PC-3 (cell line): ENCODE measurements at regions not wholly inside any gene's neighbourhood (a gene's known extent, or its start where the extent isn't known, plus 50 kb on each side); places are given as distances from the start of the nearest gene placed in this dataset.

Source experiments
- ATAC-seq: fragments of 200-7000 bp; cut with Tn5 transposase; 2 replicates; pipeline ENCODE4 v1.9.1; 2020; ENCODE audit warnings: mild to moderate bottlenecking, moderate library complexity
- BruUV-seq: library from RNA; stranded (reverse); fragments of 400-500 nt; replicated peaks from 2 replicates; lab custom pipeline; 2021; lab: Mats Ljungman, UMichigan
- CTCF ChIA-PET: fragments of 300-600 bp; sonication (Branson Sonifier 250); formaldehyde crosslinking; loops from one replicate; lab custom pipeline; 2022; ENCODE audit warnings: antibody characterized with exemption; lab: Charles Lee
- POLR2A ChIA-PET: fragments of 300-600 bp; sonication (Branson Sonifier 250); formaldehyde crosslinking; loops from one replicate; lab custom pipeline; 2022; ENCODE audit warnings: antibody characterized with exemption; ENCODE audit not compliant: unreplicated experiment; lab: Charles Lee
- DNase-seq: peaks from one replicate; pipeline ENCODE4 v3.0.0-alpha.2; 2015
- H2AFZ ChIP-seq: fragments of 300-600 bp; sonication (generic); 2 replicates; pipeline ENCODE4 v1.6.0; 2016; ENCODE audit warnings: antibody characterized with exemption, low read length
- H3F3A ChIP-seq: fragments of 300-600 bp; sonication (generic); one replicate; pipeline ENCODE4 v1.6.0; 2017; ENCODE audit warnings: antibody characterized with exemption, low read length, control low read depth, mild to moderate bottlenecking; ENCODE audit not compliant: unreplicated experiment
- H3K27ac ChIP-seq: fragments of 300-600 bp; sonication (generic); 2 replicates; pipeline ENCODE4 v1.5.1; 2016; ENCODE audit warnings: mild to moderate bottlenecking, low read length
- H3K27me3 ChIP-seq: fragments of 300-600 bp; sonication (generic); 2 replicates; pipeline ENCODE4 v1.6.1; 2016; ENCODE audit warnings: low read length, mixed read lengths
- H3K36me3 ChIP-seq: fragments of 300-600 bp; sonication (generic); 2 replicates; pipeline ENCODE4 v1.6.1; 2016; ENCODE audit warnings: low read depth, mixed run types, low read length, mixed read lengths
- H3K4me1 ChIP-seq: fragments of 300-600 bp; sonication (generic); 2 replicates; pipeline ENCODE4 v1.5.1; 2016; ENCODE audit warnings: low read length; ENCODE audit not compliant: insufficient read depth
- H3K4me2 ChIP-seq: fragments of 300-600 bp; sonication (generic); 2 replicates; pipeline ENCODE4 v1.6.0; 2016; ENCODE audit warnings: low read length
- H3K4me3 ChIP-seq: fragments of 300-600 bp; sonication (generic); 2 replicates; pipeline ENCODE4 v1.5.1; 2016; ENCODE audit warnings: mild to moderate bottlenecking, low read length, mixed read lengths
- H3K79me2 ChIP-seq: fragments of 300-600 bp; sonication (generic); 2 replicates; pipeline ENCODE4 v1.6.1; 2017; ENCODE audit warnings: low read length, mixed read lengths
- H3K9ac ChIP-seq: fragments of 300-600 bp; sonication (generic); 2 replicates; pipeline ENCODE4 v1.6.0; 2016; ENCODE audit warnings: mild to moderate bottlenecking, low read length
- H3K9me2 ChIP-seq: fragments of 300-600 bp; sonication (generic); replicated peaks from 2 replicates; pipeline ENCODE4 v1.6.1; 2016; ENCODE audit warnings: mixed run types, low read length, mixed read lengths
- H3K9me3 ChIP-seq: fragments of 300-600 bp; sonication (generic); 2 replicates; pipeline ENCODE4 v1.6.1; 2016; ENCODE audit warnings: low read length, mixed read lengths
- H4K20me1 ChIP-seq: fragments of 300-600 bp; sonication (generic); 2 replicates; pipeline ENCODE4 v1.6.1; 2016; ENCODE audit warnings: low read length, mixed read lengths
- CTCF ChIP-seq: fragments of 300-600 bp; sonication (generic); conservative IDR thresholded peaks from 2 replicates; pipeline ENCODE4 v1.5.1; 2017; ENCODE audit warnings: antibody characterized with exemption, low read depth, mild to moderate bottlenecking, low read length
- EZH2 ChIP-seq: fragments of 300-600 bp; sonication (generic); IDR thresholded peaks from one replicate; pipeline ENCODE4 v1.6.1; 2017; ENCODE audit warnings: antibody characterized with exemption, mild to moderate bottlenecking, low read length; ENCODE audit not compliant: unreplicated experiment
- EZH2phosphoT487 ChIP-seq: fragments of 300-600 bp; sonication (generic); IDR thresholded peaks from 2 replicates; pipeline ENCODE4 v1.6.1; 2018; ENCODE audit warnings: mild to moderate bottlenecking, antibody characterized with exemption, low read length, borderline replicate concordance
- intact Hi-C: fragments of 100-400 bp; cut with micrococcal nuclease; formaldehyde crosslinking; loops from 2 replicates; pipeline ENCODE4 v1.9.0; 2023

- Histone ChIP-seq H3K36me3 (no peaks in the 10 kb centered on the region), H3K79me2 (no peaks in the 10 kb centered on the region), H3K4me1 (peaks cover 7% of the 10 kb centered on the region), H3K9ac (no peak overlapping the region), H3K4me3 (no peak overlapping the region), H3F3A (no peaks in the 10 kb centered on the region), H3K27me3 (no peaks in the 10 kb centered on the region), H3K9me2 (no peaks in the 10 kb centered on the region), H3K9me3 (no peaks in the 10 kb centered on the region), H3K4me2 (no peak overlapping the region), H4K20me1 (no peaks in the 10 kb centered on the region), H2AFZ (no peak overlapping the region), H3K27ac (no peak overlapping the region)
- BruUV-seq = no TSS peak
- TF ChIP-seq EZH2 (no peak), CTCF (no peak), EZH2phosphoT487 (no peak)
- POLR2A ChIA-PET = no interaction called here
- DNase-seq = no peak
- ATAC-seq = no peak
- CTCF ChIA-PET = no interaction called here
- intact Hi-C loops = no loop called here
These were observed 199.1 kb downstream of the ZFP36L2 start for GRCh38 chr2:43027097-43027873.

- Histone ChIP-seq H3K9ac (no peak overlapping the region), H3K4me2 (no peak overlapping the region), H3K4me1 (0 out of 2 replicates have a peak, but pooled peaks cover 3% of the 10 kb centered on the region), H3K9me2 (no peaks in the 10 kb centered on the region), H3K9me3 (no peaks in the 10 kb centered on the region), H3K36me3 (no peaks in the 10 kb centered on the region), H4K20me1 (no peaks in the 10 kb centered on the region), H2AFZ (no peak overlapping the region), H3K27me3 (no peaks in the 10 kb centered on the region), H3K4me3 (no peak overlapping the region), H3K79me2 (no peaks in the 10 kb centered on the region), H3K27ac (no peak overlapping the region), H3F3A (no peaks in the 10 kb centered on the region)
- DNase-seq = no peak
- BruUV-seq = no TSS peak
- TF ChIP-seq EZH2 = no peak
- TF ChIP-seq CTCF = no peak
- no peak for TF ChIP-seq EZH2phosphoT487
- intact Hi-C loops = no loop called here
- POLR2A ChIA-PET = no interaction called here
- ATAC-seq = no peak
- CTCF ChIA-PET = no interaction called here
These were observed 199.8 kb downstream of the ZFP36L2 start for GRCh38 chr2:43026426-43027096.
